ENCODE measurements at regions not wholly inside any gene's neighbourhood (a gene's known extent, or its start where the extent isn't known, plus 50 kb on each side); places are given as distances from the start of the nearest gene placed in this dataset.
"Not testable (repeated sequence)": the region's sequence is repeated elsewhere in the genome, so short reads cannot be mapped to it uniquely, and the experiment has no call there.

DNA sequence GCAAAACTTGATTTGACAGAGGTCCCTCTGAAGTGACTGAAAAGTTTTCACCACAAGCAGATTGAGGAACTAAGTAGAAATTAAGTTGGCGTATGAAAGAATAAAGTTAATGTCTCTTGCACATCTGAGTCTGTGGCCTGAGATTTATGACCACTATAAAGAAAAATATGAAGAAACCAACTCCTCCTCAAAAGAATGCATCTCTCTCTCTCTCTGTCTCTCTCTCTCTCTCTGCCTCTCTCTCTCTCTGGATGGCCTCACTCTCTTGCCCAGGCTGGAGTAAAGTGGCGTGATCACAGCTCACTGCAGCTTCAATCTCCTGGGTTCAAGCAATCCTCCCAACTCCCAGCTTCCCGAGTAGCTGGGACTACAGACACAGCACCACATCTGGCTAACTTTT lies 55.2 kb downstream of the RPL22L1 start:
- DNase-seq (ENCODE audit: low read depth) = no peak

DNA sequence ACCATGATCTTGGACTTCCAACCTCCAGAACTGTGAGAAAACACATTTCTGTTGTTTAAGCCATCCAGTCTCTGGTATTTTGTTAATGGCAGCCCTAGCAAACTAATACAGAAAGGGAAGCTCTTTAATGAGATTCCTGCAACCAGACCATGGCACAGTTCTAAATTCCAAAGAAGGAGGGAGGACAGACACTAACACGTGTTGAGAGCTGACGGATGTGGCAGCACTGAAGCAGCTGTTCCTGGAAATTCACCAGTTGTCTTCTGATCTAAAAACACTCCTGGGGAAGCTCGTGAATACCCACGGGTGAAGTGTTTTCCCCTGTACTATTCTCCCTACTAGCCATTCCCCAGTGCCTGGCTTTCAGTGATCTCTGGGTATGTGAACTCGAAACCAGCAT lies 56.7 kb downstream of the RPL22L1 start:
- DNase-seq (ENCODE audit: low read depth) = no peak

- peak; percentile 89 for DNase-seq (ENCODE audit: low read depth)
These were observed 57.9 kb downstream of the RPL22L1 start for GRCh38 chr3:170811928-170812591.

- peak; percentile 26 for DNase-seq (ENCODE audit: low read depth)
These were observed 58.5 kb downstream of the RPL22L1 start for GRCh38 chr3:170811515-170811914.

DNA sequence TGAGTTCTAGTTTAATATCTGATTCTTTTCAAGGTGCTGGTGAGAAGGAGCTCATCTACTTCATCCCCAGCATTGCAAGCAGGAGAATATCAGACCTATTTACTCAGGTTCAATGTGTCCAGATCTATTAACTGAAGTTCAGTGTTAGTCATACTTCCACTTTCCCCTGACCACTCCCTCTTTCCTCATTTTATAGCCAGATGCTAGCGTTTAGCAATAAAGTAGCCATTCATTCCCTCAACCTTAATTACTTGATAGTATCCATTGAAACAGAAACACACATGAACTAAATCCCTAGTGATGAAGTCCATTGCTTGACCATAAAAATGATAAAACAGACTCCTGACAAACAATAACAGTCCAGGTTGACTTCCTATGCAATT lies 60.0 kb downstream of the RPL22L1 start:
- DNase-seq (ENCODE audit: low read depth) = no peak

GRCh38 chr3:170809007-170809974 lies 60.7 kb downstream of the RPL22L1 start:
- DNase-seq (ENCODE audit: low read depth) = peak; percentile 85

GRCh38 chr3:170808041-170808440 lies 62.0 kb downstream of the RPL22L1 start:
- DNase-seq (ENCODE audit: low read depth) = no peak

DNA sequence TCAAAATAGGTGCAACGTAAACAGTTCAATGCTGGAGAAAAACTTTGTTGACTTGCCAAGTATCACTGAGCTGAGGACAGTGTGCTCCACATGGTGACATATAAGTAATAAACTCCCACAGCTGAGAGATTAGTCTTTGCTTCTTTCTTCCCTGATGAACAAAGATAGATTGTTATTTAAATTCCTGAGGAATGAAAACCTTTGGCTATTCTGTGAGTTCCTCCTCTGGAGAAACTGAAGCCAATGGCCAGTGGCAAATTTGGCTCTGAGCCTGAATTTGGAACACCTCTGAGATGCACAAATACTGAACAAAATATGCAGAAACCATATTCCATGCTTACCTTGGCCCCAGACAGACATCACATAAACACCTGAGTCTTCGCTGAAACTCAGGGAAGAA lies 63.3 kb downstream of the RPL22L1 start:
- DNase-seq (ENCODE audit: low read depth) = no peak

- DNase-seq (ENCODE audit: low read depth) = no peak
These were observed 63.9 kb downstream of the RPL22L1 start for GRCh38 chr3:170806141-170806540.

DNA sequence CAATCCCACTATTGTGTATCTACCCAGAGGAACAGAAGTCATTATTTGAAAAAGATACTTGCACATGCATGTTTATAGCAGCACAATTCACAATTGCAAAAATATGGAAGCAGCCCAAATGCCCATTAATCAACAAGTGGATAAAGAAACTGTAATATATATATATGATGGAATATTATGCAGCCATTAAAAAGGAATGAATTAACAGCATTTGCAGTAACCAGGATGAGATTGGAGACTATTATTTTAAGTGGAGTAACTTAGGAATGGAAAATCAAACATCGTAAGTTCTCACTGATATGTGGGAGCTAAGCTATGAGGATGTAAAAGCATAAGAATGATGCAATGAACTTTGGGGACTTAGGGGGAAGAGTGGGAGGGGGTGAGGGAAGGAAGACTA lies 64.7 kb downstream of the RPL22L1 start:
- DNase-seq (ENCODE audit: low read depth) = not testable (repeated sequence)

- DNase-seq (ENCODE audit: low read depth) = not testable (repeated sequence)
These were observed 65.4 kb downstream of the RPL22L1 start for GRCh38 chr3:170804634-170805033.

DNA sequence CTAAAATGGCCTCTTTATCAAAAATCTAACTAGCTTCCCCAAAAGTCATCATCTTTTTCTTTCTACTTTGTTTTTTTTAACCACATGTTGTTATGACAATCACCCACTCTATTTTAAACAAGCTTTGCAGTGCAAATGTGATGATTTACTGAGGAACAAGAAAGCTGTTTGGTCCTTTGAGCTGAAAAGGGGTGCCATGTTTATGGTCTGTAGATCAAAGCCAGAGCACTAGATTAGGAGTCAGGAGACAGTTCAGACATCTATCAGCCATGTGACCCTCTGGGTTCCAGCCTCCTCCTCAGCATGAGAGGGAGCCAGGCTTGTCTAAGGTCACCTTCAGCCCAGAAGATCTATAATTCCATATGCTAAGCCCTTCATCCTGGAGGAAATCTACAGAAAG lies 65.9 kb downstream of the RPL22L1 start:
- DNase-seq (ENCODE audit: low read depth) = no peak

- DNase-seq (ENCODE audit: low read depth) = peak; percentile 86
These were observed 67.5 kb downstream of the RPL22L1 start for GRCh38 chr3:170802164-170803151.

- no peak for DNase-seq (ENCODE audit: low read depth)
These were observed 68.4 kb downstream of the RPL22L1 start for GRCh38 chr3:170801597-170801996.

GRCh38 chr3:170800275-170800674 lies 69.7 kb downstream of the RPL22L1 start:
- DNase-seq (ENCODE audit: low read depth) = not testable (repeated sequence)

DNA sequence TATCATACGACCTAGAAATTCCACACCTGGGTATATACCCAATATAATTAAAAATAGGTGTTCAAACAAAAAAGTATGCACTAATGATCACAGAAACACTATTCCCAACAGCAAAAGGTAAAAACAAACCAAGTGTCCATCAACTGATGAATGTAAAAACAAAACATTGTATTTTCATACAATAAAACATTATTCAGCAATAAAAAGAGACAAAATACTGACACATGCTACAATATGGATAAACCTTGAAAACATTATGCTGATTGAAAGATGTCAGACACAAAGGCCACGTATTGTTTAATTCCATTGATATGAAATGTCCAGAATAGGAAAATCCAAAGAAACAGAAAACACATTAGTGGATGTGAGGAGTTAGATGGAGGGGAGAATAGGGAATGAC lies 71.0 kb downstream of the RPL22L1 start:
- DNase-seq (ENCODE audit: low read depth) = no peak

DNA sequence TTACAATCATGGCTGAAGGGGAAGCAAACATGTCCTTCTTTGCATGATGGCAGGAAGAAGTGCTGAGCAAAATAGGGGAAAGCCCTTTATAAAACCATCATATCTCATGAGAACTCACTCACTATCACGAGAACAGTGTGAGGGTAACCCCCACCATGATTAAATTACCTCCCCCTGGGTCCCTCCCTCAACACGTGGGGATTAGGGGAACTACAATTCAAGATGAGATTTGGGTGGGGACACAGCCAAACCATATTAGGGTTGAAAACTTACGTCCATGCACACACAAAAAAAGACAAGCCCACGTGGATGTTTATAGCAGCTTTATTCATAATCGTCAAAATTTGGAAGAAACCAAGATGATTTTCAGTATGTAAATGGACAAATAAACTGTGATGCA lies 72.3 kb downstream of the RPL22L1 start:
- DNase-seq (ENCODE audit: low read depth) = no peak

DNA sequence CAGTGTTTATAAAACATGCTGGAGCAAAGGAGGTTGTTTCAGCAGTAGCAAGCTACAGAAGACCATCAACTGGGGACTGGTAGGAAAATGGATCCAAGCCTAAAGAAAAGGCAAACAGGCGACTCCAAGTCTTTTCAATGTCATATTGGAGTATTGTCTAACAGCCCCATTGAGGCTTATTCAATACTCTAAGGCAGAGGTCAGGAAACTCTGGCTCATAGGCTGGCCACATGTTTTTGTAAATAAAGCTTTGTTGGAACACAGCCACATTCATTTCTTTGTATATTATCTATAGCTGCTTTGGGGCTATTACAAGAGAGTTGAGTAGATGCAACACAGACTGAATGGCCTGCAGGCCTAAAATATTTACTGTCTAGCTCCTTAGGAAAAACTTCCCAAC lies 77.5 kb downstream of the RPL22L1 start:
- DNase-seq (ENCODE audit: low read depth) = no peak

DNA sequence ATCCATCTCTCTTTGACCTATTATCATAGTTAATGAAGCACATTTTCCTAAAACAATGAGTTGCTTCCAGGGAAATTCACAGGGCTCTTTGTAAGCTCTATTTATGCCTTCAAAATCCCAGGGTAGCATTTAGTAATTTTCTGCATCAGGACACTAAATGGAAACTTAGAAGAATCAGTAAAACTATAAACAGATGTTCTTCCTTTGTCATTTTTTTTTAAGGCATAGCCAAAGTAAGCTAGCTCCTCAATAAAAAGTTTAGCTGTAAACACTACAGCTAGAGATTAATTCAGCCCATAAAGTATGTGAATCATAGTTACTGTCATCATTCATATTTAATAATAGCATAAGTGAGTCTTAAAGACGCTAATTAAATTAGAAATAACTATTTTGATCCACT lies 79.3 kb downstream of the RPL22L1 start:
- no peak for DNase-seq (ENCODE audit: low read depth)

DNA sequence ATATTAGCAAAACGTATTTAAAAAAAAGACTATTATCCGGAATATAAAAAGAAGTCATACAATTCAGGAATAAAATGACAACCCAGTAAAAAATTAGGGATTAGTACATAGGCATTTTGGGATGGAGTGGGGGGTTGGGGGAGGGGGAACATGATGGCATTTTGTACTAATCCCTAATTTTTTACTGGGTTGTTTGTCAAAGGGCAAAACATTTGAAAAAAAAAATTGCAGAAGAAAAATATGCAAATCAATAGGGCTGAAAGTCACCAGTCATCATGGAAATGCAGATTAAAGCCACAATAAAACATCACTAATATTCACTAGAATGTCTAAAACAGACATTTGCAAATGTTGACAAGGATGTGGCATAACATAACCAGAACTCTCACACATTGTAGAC lies 82.5 kb downstream of the RPL22L1 start:
- DNase-seq (ENCODE audit: low read depth) = no peak

- no peak for DNase-seq (ENCODE audit: low read depth)
These were observed 84.5 kb downstream of the RPL22L1 start for GRCh38 chr3:170785454-170785853.

GRCh38 chr3:170784406-170784805 lies 85.6 kb downstream of the RPL22L1 start:
- DNase-seq (ENCODE audit: low read depth) = no peak
